Fibroblast of mammary gland (primary cell): ENCODE measurements at regions not wholly inside any gene's neighbourhood (a gene's known extent, or its start where the extent isn't known, plus 50 kb on each side); places are given as distances from the start of the nearest gene placed in this dataset.
A peak's percentile ranks its signal among the peaks of the same experiment; 100 is the strongest.

Experiments used
- DNase-seq: peaks from one replicate; pipeline ENCODE4 v3.0.0-alpha.2; 2010; ENCODE audit warnings: low read depth
- H3K4me3 ChIP-seq: 2 replicates; pipeline ENCODE4 v1.5.1; 2011; ENCODE audit warnings: low read depth, mild to moderate bottlenecking, low read length, moderate library complexity; ENCODE audit not compliant: control insufficient read depth
- CTCF ChIP-seq: conservative IDR thresholded peaks from 2 replicates; pipeline ENCODE4 v1.5.1; 2011; ENCODE audit warnings: low read depth, low read length, inconsistent platforms; ENCODE audit not compliant: control insufficient read depth, insufficient read depth

GRCh38 chr12:115444346-115444745, 760.4 kb upstream of the TBX3 start:
- no peak overlapping the region for H3K4me3 ChIP-seq
- TF ChIP-seq CTCF: no peak
- peak; percentile 76 for DNase-seq

DNA sequence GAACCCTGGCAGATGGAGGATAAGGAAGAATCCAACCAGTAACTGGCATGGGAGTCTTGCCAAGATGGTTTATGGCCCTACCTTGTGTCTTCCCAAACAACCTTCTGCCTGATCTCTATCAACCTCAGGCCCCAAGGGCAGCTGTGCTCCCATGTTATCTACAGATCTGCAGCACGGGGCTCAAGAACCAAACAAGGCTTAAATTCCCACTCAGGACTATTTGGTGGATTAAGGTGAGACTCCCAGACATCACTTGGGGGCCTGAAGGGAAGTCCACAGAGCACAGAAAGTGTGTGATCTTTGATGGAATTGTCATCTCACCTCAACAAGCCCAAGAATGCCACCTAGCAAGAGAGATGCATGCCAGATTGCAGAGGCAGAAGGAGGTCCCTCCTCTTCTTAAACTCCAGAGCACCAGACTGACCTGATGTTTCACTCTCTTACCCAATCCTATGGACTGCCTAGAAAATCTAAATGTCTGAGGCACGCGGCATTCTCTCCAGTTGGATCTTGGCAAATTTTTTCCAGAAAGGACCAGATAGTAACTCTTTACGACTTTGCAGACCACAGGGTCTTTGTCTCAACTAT, 759.5 kb upstream of the TBX3 start:
- TF ChIP-seq CTCF: no peak
- H3K4me3 ChIP-seq: no peak overlapping the region
- no peak for DNase-seq

DNA sequence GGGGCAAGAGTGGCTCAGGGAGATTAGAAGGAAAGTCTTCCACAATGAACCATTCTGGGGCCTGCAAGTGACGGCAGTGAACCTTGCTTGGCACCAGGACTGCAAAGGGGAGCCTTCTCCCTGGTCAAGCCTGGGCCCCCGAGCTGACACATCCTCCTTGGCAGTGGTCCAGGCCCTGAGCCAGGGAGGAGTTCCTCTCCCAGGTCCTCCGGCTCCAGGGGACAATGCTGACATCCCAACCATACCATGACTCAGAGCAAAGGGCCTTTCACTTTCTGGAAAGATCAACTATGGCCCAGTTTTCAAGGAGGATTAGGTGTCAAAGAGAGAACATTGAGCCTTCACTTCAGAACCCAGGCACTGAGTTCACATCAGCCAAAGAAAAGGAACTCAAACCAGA, 756.5 kb upstream of the TBX3 start:
- peak; percentile 87 for DNase-seq
- H3K4me3 ChIP-seq: no peak overlapping the region
- no peak for TF ChIP-seq CTCF

DNA sequence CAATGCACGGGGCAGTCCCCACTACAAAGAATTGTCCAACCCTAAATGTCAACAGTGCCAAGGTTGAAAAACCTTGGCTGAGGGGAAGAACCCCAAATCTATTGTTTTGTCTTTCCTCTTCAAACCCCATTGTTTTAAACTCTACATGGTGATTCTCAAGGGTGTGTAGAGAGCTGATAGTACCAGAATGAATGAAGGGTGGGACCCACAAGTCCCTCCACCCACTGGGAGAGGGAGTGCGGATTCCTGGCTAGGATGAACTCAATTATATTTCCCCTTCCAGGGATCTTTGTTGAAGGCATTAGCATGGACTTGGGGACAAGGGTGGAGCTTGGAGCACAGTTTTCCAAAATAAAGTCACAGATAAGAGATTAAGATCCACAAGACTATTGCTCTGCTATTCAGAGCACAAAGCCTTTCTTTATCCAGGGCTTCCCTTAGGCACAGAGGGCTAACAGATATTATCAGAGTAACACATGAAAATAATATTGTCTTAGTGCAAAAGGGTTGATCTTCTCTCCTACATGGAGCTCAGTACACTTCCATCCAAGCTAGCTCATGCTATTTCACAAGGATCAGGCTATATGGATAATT, 755.1 kb upstream of the TBX3 start:
- TF ChIP-seq CTCF: no peak
- DNase-seq: no peak
- H3K4me3 ChIP-seq: no peak overlapping the region

DNA sequence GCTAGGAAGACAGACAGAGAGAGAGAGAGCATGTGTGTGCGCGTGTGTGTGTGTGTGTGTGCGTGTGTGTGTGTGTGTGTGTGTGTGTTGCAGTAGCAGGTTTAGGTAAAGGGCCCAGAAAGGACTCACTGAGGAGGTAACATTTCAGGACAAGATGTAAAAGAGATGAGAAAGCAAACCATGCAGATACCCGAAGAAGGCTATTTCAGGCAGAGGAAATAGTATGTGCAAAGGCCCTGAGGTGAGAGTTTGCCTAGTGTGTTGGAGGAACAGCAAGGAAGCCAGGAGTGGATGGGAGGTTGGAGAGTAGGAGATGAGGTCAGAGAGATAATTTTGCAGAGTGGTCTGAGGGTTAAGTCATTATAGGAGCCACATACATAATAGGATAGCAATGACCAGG, 754.3 kb upstream of the TBX3 start:
- TF ChIP-seq CTCF: no peak
- no peak overlapping the region for H3K4me3 ChIP-seq
- DNase-seq: no peak

DNA sequence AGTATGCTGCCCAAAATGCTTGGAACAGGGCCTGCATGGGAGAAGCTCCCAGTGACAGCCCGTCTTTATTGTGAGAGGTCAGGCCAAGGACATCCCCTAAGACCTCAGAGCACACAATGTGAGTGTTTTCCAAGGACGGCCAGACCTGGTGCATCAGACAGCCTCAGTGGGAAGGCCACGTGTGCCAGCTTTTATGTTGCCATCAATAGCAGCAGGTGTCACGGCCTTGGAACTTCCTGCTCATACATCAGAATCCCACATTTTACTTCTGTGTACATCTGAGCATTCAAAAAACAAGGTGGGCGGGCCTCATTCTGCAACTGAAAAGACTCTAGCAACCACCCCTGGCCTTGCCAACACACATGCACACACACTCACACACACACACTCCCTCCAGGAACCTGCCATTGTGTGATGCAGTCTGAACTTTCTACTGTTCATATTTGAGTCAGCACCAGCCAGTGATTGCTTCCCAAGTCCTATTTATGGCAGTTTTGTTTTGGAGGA, 753.1 kb upstream of the TBX3 start:
- no peak overlapping the region for H3K4me3 ChIP-seq
- DNase-seq: peak; percentile 31
- no peak for TF ChIP-seq CTCF
